HFF-Myc (cell line): ENCODE measurements at regions not wholly inside any gene's neighbourhood (a gene's known extent, or its start where the extent isn't known, plus 50 kb on each side); places are given as distances from the start of the nearest gene placed in this dataset.

ENCODE experiments used
- DNase-seq: peaks from one replicate; pipeline ENCODE4 v3.0.0-alpha.2; 2011; ENCODE audit warnings: low read depth; ENCODE audit errors: extremely low read depth
- H3K4me3 ChIP-seq: replicated peaks from 2 replicates; pipeline ENCODE4 v1.5.1; 2011; ENCODE audit warnings: low read depth, mild to moderate bottlenecking, control low read depth, low read length
- TF ChIP-seq, protein P1 (sequence below): IDR thresholded peaks from 2 replicates; pipeline ENCODE4 v1.5.1; 2012; ENCODE audit warnings: mild to moderate bottlenecking, low read depth, low read length, control low read depth; ENCODE audit errors: missing control alignments

DNA sequence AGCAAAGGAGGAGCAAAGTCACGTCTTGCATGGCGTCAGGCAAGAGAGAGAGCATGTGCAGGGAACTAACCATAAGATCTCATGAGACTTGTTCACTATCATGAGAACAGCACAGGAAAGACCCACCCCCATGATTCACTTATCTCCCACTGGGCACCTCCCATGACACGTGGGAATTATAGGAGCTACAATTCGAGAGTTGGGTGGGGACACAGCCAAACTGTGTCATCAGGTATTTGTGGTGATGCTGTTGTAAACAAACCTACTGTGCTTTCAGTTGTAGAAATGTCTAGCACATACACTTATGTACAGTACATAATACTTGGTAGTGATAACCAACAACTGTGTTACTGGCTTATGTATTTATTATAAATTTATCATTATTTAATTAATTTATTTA is 128.3 kb downstream of the UTRN start:
- DNase-seq, result no peak
- H3K4me3 ChIP-seq, result no peak overlapping the region
- TF ChIP-seq, protein P1, sequence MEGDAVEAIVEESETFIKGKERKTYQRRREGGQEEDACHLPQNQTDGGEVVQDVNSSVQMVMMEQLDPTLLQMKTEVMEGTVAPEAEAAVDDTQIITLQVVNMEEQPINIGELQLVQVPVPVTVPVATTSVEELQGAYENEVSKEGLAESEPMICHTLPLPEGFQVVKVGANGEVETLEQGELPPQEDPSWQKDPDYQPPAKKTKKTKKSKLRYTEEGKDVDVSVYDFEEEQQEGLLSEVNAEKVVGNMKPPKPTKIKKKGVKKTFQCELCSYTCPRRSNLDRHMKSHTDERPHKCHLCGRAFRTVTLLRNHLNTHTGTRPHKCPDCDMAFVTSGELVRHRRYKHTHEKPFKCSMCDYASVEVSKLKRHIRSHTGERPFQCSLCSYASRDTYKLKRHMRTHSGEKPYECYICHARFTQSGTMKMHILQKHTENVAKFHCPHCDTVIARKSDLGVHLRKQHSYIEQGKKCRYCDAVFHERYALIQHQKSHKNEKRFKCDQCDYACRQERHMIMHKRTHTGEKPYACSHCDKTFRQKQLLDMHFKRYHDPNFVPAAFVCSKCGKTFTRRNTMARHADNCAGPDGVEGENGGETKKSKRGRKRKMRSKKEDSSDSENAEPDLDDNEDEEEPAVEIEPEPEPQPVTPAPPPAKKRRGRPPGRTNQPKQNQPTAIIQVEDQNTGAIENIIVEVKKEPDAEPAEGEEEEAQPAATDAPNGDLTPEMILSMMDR, result no peak

DNA sequence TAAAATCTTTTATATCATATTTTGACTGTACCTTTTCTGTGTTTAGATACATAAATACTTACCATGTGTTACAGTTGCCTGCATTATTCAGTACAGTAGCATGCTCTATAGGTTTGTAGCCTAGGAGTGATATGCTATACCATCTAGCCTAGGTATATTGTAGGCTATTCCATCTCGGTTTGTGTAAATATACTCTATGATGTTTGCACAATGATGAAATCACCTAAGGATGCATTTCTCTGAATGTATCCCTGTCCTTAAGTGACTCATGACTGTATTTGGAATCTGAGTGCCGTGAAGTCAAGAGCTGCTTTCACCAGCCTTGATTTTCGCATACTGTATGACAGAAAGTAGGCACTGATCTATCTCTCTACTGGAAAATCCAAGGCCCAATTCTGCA is 129.9 kb downstream of the UTRN start:
- TF ChIP-seq, protein P1, result no peak
- H3K4me3 ChIP-seq, result no peak overlapping the region
- no peak for DNase-seq

DNA sequence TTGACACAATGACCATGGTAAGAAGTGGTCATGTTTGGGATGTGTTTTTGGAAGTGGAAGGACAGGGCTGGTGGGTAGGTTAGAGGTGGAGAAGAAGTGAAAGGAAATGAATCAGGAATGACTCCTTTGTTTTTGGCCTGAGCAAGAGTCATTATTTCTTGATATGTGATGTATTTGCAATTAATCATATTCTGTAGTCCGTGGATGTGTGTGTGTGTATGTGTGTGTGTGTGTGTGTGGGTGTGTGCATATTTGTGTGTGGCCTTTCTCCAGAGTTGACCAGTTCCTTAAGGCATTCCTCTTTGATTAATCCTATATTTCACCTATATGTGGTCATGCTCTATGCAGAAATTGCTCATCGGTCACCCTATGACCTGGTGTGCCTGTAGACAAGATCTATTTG is 130.7 kb downstream of the UTRN start:
- TF ChIP-seq, protein P1, result no peak
- no peak overlapping the region for H3K4me3 ChIP-seq
- DNase-seq, result no peak

DNA sequence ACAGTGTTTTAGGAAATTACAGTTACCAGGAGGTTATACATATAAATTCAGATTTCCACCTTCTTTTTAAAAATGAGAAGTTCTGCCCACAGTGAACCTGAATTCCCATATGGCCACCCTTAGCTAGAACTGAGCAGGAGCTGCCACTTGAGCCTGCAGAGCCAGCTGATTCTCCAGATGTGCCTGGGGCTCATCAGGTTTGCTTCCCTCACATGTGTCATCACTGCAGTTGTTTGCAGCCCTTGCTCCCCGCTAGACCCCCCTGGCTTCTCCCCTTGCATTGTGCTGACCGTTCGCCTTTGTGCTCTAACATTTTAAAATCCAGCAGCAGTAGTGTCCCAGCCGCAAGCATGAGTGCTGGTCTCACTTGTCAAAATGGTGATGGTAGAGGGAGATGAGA is 131.1 kb downstream of the UTRN start:
- H3K4me3 ChIP-seq, result no peak overlapping the region
- no peak for DNase-seq
- TF ChIP-seq, protein P1, result no peak

DNA sequence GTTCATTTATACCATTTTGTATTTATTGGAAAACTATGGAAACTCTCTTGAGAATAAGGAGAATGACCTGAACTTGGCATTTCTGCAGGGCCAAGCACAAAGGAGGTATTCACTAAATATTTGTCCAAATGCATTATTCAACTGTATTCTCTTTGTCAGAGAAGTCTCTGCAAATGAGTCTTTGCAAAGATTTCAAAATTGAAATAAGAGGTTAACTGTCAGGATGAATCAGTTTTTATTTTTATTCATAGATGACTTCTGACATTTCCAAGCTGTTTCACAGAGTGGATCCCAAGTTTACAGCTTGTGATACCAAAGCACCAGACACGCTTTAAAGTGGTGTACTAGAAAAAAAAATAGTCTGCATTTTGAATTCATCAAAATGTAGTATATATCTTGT is 131.6 kb downstream of the UTRN start:
- TF ChIP-seq, protein P1, result no peak
- H3K4me3 ChIP-seq, result no peak overlapping the region
- no peak for DNase-seq

DNA sequence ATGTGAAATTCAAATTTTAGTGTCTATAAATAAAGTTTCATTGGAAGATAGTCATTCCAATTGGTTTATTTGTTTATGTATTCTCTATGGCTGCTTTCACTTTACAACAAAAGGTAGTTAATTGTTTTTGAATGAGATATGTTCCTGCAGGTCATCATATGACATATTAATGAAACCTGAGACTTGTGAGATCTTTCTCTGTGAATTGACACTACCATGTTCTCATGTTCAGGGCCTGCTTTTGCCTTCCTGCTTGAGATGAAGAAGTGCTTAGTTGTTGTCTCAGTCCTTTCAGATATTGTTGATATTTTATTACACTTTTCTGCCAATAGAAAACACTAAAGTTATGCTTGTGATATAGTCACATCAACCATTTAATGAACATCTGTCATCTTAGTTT is 132.5 kb downstream of the UTRN start:
- TF ChIP-seq, protein P1, result no peak
- no peak overlapping the region for H3K4me3 ChIP-seq
- DNase-seq, result no peak

DNA sequence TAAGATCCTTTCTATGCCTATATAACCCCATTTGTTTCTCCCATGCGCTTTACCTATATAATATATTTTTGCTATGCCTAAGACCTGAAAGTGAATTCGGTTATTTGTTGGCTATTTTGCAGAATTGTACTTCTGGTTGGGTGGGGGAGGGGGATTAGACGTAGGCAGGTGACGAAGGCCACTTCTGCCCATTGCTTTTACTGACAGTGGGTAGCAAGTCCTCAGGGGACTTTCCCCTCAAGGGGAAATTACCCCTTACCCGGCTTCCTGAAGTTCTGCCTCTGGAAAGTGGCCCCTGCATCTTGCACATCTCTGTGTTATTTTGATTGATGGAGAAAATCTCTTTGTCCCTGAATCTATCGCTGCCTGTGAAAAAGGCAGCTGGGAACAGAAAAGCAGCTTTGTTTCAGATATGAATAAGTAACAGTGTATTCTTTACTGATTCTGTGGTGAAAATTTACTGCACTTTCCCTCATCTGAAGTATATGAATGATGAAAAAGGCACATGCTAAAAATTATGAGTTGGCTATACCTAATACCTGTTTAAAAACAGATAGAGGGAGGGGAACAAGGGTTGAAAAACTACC is 133.9 kb downstream of the UTRN start:
- TF ChIP-seq, protein P1, result no peak
- H3K4me3 ChIP-seq, result no peak overlapping the region
- no peak for DNase-seq
